ENCODE measurements at regions not wholly inside any gene's neighbourhood (a gene's known extent, or its start where the extent isn't known, plus 50 kb on each side); places are given as distances from the start of the nearest gene placed in this dataset.
"Not testable (repeated sequence)": the region's sequence is repeated elsewhere in the genome, so short reads cannot be mapped to it uniquely, and the experiment has no call there.

GRCh38 chr15:91369823-91370222 is 269.8 kb downstream of the SV2B start:
- Histone ChIP-seq H4K20me1 (ENCODE audit: insufficient read depth) (no peaks in the 10 kb centered on the region), H3K36me3 (ENCODE audit: insufficient read depth, low read length) (no peaks in the 10 kb centered on the region), H2AFZ (ENCODE audit: low read depth, low read length) (no peak overlapping the region), H3F3A (ENCODE audit: insufficient read depth, low read length, poor library complexity, severe bottlenecking) (no peaks in the 10 kb centered on the region), H3K27ac (ENCODE audit: low read length) (no peak overlapping the region), H3K9me2 (ENCODE audit: insufficient read depth, low read length) (no peaks in the 10 kb centered on the region), H3K79me2 (replicated peaks; ENCODE audit: insufficient read depth, low read length) (no peaks in the 10 kb centered on the region), H3K4me2 (ENCODE audit: low read length) (no peak overlapping the region), H3K9me3 (ENCODE audit: low read length) (peaks cover 2% of the 10 kb centered on the region), H3K27me3 (ENCODE audit: insufficient read depth, low read depth, low read length) (no peaks in the 10 kb centered on the region), H3K9ac (ENCODE audit: low read length) (no peak overlapping the region), H3K4me3 (ENCODE audit: low read length) (no peak overlapping the region)
- TF ChIP-seq EZH2 (IDR thresholded peaks at IDR 0.05; ENCODE audit: borderline replicate concordance, insufficient read depth, low read length, poor library complexity, severe bottlenecking) (no peak), REST (IDR thresholded peaks at IDR 0.05; ENCODE audit: borderline replicate concordance) (no peak), EP300 (conservative IDR thresholded peaks at IDR 0.05; ENCODE audit: poor library complexity, severe bottlenecking) (no peak), TAF1 (IDR thresholded peaks at IDR 0.05; ENCODE audit: low read depth) (no peak), RAD21 (conservative IDR thresholded peaks at IDR 0.05) (no peak), SMC3 (conservative IDR thresholded peaks at IDR 0.05; ENCODE audit: poor library complexity) (no peak), MXI1 (conservative IDR thresholded peaks at IDR 0.05; ENCODE audit: poor library complexity, severe bottlenecking) (no peak)

DNA sequence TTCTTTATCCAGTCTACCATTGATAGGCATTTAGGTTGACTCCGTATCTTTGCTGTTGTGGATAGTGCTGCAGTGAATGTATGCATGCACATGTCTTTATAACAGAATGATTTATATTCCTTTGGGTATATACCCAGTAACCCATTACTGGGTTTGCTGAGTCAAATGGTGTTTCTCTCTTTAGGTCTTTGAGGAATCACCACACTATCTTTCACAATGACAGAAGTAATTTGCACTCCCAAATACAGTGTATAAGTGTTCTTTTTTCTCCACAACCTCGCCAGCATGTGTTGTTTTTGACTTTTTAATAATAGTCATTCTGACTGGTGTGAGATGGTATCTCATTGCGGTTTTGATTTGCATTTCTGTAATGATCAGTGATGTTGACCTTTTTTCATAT is 271.3 kb downstream of the SV2B start:
- H3K4me2 ChIP-seq (ENCODE audit: low read length); H3K9ac ChIP-seq (ENCODE audit: low read length); H3K36me3 ChIP-seq (ENCODE audit: insufficient read depth, low read length); H3K9me3 ChIP-seq (ENCODE audit: low read length); H3K4me3 ChIP-seq (ENCODE audit: low read length); H4K20me1 ChIP-seq (ENCODE audit: insufficient read depth); H3F3A ChIP-seq (ENCODE audit: insufficient read depth, low read length, poor library complexity, severe bottlenecking); H3K9me2 ChIP-seq (ENCODE audit: insufficient read depth, low read length); H3K79me2 ChIP-seq (replicated peaks; ENCODE audit: insufficient read depth, low read length); H3K27me3 ChIP-seq (ENCODE audit: insufficient read depth, low read depth, low read length); H2AFZ ChIP-seq (ENCODE audit: low read depth, low read length); H3K27ac ChIP-seq (ENCODE audit: low read length): not testable (repeated sequence)

- Histone ChIP-seq H3K27me3 (ENCODE audit: insufficient read depth, low read depth, low read length) (no peaks in the 10 kb centered on the region), H4K20me1 (ENCODE audit: insufficient read depth) (no peaks in the 10 kb centered on the region), H3K9me3 (ENCODE audit: low read length) (peaks cover 2% of the 10 kb centered on the region), H3K4me3 (ENCODE audit: low read length) (no peak overlapping the region), H2AFZ (ENCODE audit: low read depth, low read length) (no peak overlapping the region), H3K36me3 (ENCODE audit: insufficient read depth, low read length) (no peaks in the 10 kb centered on the region), H3K9me2 (ENCODE audit: insufficient read depth, low read length) (no peaks in the 10 kb centered on the region), H3F3A (ENCODE audit: insufficient read depth, low read length, poor library complexity, severe bottlenecking) (no peaks in the 10 kb centered on the region), H3K9ac (ENCODE audit: low read length) (no peak overlapping the region), H3K4me2 (ENCODE audit: low read length) (no peak overlapping the region), H3K79me2 (replicated peaks; ENCODE audit: insufficient read depth, low read length) (no peaks in the 10 kb centered on the region), H3K27ac (ENCODE audit: low read length) (no peak overlapping the region)
- TF ChIP-seq MXI1 (conservative IDR thresholded peaks at IDR 0.05; ENCODE audit: poor library complexity, severe bottlenecking) (no peak), TAF1 (IDR thresholded peaks at IDR 0.05; ENCODE audit: low read depth) (no peak), SMC3 (conservative IDR thresholded peaks at IDR 0.05; ENCODE audit: poor library complexity) (no peak), EP300 (conservative IDR thresholded peaks at IDR 0.05; ENCODE audit: poor library complexity, severe bottlenecking) (no peak), REST (IDR thresholded peaks at IDR 0.05; ENCODE audit: borderline replicate concordance) (no peak), EZH2 (IDR thresholded peaks at IDR 0.05; ENCODE audit: borderline replicate concordance, insufficient read depth, low read length, poor library complexity, severe bottlenecking) (no peak), RAD21 (conservative IDR thresholded peaks at IDR 0.05) (no peak), POLR2AphosphoS5 (IDR thresholded peaks at IDR 0.05) (no peak)
- TF ChIP-seq, protein P1, sequence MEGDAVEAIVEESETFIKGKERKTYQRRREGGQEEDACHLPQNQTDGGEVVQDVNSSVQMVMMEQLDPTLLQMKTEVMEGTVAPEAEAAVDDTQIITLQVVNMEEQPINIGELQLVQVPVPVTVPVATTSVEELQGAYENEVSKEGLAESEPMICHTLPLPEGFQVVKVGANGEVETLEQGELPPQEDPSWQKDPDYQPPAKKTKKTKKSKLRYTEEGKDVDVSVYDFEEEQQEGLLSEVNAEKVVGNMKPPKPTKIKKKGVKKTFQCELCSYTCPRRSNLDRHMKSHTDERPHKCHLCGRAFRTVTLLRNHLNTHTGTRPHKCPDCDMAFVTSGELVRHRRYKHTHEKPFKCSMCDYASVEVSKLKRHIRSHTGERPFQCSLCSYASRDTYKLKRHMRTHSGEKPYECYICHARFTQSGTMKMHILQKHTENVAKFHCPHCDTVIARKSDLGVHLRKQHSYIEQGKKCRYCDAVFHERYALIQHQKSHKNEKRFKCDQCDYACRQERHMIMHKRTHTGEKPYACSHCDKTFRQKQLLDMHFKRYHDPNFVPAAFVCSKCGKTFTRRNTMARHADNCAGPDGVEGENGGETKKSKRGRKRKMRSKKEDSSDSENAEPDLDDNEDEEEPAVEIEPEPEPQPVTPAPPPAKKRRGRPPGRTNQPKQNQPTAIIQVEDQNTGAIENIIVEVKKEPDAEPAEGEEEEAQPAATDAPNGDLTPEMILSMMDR (IDR thresholded peaks at IDR 0.05; ENCODE audit: poor library complexity, severe bottlenecking): no peak
These were observed 274.3 kb downstream of the SV2B start for GRCh38 chr15:91374336-91374735.
